Stimulated activated naive CD4-positive, alpha-beta T cell (primary cell): ENCODE measurements at regions not wholly inside any gene's neighbourhood (a gene's known extent, or its start where the extent isn't known, plus 50 kb on each side); places are given as distances from the start of the nearest gene placed in this dataset.

ENCODE experiments used
- DNase-seq, 6 experiments: peaks; one replicate each; lab custom pipeline; 2025; lab: John Stamatoyannopoulos, UW

DNA sequence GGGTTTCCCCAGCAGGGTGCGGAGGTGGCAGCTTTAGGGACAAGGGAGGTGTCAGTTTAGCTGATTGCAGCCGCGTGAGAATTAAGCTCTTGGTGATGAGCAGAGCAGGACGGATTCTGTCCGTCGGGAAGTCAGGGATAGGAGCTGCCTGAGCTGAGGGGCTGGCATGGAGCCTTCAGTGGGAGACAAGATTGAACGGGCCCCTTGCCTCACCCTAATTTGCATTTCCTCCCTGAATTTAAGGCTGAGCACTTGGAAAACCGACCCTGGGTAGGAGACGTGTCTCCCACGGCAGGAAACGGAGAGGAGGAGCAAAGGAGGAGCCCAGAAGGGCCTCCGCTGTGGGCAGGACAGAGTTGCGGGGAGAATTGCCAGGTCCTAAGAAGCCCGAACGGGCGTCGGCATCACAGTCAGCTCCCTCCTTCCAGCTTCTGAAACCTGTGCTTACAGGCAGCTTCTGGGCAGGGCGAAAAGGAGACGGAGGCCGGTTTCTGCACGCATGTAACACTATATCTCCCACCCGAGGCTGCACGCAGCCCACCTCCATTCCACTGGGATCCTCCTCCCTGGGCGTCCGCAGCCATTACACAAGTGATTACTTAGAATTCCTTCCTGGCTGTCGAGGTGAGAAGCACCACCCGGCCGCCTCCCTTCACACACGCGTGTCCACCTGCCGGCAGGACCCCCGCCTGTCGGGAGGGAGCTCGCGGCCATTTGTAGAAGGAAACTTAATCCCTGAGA lies 345.8 kb downstream of the BRD1 start:
- DNase-seq, result no peak

DNA sequence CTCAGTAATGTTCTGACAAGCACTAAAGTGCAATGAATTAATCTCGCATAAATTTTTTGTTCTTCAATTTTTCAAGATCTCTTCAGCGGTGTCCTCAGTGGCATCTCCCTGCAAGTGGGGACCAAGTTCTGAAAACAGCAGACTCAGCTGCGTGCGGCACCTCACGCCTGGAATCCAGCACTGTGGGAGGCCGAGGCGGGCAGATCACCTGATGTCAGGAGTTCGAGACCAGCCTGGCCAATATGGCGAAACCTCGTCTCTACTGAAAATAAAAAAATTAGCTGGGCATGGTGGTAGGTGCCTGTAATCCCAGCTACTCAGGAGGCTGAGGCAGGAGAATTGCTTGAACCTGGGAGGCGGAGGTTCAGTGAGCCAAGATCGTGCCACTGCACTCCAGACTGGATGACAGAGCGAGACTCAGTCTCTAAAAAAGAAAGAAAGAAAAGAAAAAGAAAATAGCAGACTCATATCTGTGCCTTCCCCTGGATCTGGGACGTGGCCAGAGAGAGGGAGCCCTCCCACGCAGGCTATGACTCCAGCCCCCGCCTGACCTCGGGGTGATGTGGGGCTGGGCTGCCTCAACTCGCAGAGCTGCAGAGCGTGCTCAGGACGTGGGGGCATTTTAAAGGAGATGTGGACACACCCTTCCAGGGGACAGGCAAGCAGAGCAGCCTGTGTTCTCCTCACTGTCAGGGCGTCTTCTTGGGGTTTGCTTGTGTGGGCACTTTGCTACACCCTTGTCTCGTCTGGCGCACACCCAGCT lies 346.6 kb downstream of the BRD1 start:
- DNase-seq, result no peak

DNA sequence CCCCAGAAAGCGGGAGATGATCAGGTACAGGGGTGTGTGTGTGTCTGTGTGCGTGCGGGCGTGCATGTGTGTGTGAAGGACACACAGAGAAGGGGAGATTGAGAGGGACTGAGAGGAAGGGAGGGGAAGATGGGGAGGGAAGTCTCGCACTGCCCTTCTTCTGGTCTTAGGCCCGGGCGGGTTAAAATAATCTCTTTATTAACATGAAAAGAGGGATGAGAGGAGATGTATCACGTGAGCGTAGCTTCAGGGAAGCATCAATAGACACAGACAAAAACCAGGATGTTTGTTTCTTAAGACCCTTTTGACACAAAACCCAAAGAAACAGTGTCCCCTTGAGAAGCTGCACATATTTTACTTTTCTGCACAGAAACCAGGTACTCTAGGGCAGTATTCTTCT lies 347.3 kb downstream of the BRD1 start:
- no peak for DNase-seq

DNA sequence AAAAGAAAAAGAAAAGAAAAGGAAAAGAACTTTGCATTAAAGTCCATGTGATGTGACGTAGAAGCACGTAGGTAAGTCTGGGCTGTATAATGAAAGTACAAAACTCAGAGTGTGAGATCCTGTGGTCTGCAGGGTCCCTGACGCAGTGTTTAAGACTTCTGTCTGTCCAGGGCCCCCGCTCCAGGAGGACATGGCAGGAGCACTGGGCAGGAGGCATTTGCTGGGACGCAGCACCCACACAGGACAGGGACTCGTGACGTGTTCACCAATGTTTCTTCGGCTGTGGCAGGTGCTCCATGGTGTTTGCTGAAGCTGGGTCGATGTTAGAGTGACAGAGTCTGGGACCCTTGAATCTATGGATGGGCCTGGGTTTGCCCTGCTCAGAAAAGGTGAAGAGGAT lies 348.1 kb downstream of the BRD1 start:
- no peak for DNase-seq

DNA sequence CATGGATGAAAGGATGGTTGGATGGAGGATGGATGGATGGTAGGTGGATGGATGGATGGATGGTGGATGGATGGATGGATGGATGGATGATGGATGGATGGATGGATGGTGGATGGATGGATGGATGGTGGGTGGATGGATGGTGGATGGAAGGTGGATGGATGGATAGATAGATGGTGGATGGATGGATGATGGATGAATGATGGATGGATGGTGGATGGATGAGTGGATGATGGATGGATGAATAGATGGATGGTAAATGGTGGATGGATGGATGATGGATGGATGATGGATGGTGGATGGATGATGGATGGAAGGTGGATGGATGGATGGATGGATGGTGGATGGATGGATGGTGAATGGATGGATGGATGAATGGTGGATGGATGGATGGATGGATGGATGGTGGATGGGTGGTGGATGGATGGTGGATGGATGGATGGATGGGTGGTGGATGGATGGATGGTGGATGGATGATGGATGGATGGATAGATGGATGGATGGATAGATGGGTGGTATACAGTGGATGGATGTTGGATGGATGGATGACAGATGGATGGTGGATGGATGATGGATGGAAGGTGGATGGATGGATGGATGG lies 350.8 kb downstream of the BRD1 start:
- no peak for DNase-seq

DNA sequence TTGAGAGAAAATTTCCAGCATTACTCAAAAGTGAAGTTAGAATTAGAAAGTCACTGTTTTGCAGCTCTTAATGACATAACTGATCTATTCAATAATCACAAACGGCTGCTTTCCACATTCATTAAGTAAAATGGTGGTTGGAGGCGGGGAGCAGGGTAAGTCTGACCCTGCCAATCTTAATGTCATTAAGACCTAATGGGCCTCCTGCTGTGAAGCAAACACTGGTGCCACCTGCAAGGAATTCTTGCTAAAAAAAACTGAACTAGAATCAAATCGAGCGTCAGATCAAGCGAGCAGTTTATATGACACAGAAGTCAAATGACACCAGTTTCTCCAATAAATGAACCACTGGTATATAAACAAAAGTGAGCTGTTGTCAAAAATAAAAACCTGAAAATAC lies 351.5 kb downstream of the BRD1 start:
- DNase-seq, result no peak

DNA sequence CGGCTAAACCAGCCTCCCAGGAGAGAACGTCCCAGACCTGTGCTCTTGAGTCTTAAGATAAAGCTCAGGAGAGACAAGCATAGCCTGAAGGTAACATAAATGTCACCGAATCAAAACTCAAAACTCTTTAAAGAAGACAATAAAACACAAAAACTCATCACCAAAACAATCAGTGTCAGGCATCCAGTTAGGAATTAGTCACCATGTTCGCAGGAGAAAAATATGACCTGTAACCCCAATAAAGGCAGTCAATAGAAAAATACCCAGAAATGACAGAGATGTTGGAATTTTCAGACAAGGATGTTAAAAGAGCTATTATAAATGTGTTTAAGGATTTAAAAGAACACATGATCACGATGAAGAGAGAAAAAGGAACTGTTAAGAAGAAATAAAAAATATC lies 352.4 kb downstream of the BRD1 start:
- DNase-seq, result no peak

DNA sequence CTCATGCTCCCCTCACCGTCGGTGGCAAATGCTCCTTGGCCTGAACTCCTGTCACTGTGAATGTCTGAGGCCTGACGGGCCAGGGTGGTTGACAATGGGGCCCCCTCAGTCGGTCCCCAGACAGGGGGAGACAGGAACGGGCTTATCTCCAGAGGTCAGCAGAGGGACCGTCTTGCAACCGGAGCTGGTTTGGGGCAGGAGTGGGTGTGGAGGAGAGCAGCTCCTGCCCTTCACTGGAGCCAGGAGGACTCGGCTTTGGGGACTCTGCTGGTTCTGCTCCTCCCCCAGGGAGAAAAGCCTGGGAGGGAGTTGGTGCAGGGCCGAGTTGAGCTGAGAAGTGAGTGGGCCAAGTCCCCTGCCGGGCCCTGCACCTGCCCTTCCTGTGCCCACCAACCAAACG lies 354.4 kb downstream of the BRD1 start:
- no peak for DNase-seq

DNA sequence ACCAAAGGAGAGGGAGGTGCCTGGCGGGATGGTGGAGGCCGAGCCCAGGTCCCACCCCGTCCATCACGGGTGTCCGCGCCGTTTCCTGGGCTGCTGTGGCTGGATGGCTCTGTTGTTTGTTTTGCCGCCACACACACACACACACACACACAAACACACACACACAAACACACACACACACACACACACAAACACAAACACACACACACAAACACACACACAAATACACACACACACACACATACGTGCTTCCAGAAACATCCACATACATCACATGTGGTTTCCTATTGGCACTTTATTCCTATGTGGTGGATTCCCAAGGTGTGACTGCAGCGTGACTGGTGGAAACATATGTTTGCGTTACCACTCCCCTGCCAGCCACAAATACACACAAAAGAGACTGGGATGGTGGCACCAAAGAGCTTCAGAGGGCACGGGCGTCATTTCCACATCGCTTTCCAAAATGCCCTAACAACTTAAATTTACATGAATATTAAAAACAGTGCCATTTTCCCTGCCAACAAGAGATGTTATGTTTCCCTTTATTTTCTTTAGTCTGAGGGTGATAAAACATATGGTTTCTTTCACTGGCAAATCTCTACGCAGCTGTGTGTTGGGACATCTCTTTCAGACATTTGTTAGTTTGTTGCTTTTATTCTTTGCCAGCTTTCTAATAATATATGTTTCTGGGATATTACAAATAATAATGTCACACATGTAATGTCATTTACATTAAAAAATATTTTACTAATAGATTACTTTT lies 356.8 kb downstream of the BRD1 start:
- DNase-seq, result no peak

DNA sequence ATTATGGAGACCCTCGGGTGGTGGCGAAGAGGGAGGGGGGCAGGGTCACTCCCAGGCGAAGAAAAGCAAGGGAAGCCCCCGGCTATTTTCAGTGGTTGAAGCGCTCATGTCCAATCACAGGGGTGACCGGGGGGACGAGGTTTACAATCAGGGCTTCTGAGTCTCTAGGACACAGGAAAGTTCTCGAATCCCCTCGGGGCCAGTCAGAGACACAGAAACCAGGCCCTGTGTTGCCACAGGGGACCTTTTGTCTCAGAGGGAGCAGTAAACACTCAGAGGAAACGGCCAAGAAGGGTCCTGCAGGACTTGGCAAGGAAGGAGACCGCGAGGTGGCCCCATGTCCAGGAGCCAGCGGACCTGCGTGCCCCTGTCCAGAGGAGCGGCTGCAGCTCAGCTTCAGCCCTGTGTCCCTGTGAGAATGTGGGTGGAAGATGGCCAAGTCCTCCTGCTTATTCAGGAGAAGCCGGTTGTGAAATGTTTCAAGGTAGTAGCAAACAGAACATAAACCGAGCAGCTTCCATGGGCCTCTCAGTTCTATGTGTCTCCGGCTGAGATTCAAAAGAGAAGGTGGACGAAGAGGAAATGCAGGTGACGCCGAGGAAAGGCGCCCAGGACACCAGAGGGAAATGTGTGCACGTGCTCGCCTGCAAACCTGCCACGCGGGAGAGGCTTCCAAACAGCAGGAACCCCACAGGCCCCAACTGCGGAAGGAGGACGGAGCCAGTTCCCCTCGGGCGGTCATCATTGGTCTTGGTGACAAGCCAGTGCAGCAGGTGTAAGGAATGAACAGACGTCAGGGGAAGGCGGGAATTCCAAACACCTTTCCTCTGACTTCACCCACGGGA lies 357.6 kb downstream of the BRD1 start:
- no peak for DNase-seq

DNA sequence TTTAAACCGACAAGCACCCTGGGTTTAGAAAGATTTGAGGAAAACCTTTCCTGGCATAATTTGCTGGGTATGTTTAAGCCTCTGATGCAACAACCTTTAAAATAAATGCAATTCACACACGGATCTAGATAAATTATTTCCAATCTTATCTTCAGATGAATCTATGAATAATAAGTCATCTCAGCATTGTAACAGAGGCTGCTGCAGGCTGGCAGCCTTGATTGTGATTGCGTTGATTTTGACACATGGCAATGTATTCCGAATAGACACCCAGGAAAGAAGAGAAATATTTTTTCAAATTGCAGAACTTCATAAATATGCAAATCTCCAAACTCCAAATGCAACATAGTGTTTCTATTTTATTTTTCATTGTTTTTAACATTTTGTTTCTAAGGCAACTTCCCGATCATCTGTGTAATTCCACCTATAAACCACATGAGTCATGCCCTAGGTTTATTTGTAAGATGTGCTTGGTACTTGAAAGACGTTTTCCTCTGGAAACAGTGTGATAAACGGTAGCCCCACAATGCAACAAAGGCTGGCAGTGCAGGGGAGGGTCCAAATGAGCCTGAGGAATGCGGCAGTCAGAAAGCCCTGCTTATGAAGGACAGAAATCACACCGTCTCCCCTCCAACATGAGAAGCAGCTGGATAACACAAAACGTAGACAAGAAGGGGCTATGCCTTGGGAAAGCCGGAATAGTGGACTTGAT lies 359.0 kb downstream of the BRD1 start:
- DNase-seq, result no peak

DNA sequence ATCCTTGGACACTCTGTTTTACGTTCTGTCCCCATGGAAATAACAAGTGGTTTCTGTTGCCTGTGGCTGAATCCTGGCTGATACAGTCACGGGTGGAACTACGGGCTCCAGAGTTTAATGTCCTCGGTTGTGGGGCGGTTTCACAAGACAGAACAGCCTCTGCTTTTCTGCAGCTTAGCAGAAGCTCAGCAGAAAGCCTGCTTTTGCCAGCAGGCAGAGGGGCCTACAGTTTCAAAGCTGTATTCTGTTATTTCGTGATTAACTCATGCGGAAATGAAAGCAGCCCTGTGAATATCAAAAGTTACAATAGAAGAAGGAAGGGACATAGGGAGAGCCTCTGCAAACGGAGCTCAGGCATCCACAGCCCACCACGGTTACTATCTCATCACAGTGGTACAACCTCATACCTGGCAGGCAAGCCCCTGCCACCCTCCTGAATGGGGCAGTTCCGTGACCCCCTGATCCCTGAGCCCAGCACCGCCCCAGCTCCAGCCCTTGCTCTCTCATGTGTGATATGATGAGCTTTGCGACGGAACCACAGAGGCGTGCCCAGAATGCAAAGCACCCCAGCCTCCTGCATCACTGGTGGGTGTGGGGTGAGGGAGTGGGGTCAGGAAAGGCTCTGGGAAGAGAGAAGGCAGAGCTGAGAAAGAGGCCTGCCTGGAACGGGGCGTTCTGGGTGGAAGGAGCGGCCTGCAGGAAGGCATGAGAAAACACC lies 360.6 kb downstream of the BRD1 start:
- DNase-seq, result no peak

DNA sequence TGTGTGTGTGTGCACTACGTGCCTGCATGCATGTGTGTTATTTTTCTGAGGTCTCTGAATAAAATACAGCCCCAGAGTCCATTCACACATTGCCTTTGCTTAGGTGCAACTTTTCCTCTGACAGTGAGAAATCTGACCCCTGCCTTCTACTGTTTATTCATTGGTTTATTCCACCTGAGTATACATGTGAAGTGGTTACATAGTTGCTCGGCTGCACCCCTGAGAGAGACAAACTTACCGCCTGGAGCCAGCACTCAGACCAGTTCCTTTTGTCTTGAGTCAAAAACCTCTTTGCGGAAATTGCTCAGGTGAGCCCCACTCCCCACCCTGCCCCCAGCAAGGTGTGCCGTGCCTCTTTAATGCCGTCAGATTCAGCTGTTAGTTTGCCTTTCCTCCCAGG lies 363.6 kb downstream of the BRD1 start:
- no peak for DNase-seq

DNA sequence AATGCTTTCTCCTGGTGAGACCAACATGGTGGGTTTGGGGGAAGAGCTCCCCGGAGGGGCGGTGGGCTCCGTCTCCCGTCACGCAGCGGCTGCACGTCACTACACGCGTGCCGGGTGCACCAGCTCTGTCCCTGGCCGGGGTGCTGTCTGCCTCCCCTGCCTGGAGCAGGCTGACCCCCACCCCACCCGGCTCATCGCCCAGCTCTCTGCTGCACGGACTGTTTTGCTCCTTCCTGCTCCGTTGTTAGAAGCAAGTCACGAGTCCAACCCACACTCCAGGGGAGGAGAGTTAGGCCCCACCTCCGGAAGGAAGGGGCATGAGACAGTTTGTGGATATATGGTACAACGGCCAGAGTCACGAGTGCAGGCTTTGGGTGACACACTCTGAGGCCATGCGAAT lies 364.9 kb downstream of the BRD1 start:
- DNase-seq, result no peak

DNA sequence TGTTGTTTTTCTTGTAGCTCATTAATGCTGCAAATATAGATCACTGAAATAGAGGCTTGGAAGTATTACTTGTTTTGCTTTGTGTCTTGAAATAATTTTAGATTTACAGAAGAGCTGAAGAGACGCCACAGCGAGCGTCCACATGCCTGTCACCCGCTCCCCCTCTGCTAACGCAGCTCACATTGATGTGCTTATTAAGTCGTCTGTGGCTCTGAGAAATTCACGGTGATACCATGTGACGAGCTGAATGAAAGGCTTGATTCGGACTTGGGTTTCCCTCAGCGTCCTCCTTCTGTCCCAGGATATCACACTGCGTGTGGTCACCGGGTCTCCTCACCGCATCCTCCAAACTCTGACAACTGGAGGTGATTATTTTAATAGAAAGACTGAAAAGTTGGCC lies 365.4 kb downstream of the BRD1 start:
- DNase-seq, result no peak

DNA sequence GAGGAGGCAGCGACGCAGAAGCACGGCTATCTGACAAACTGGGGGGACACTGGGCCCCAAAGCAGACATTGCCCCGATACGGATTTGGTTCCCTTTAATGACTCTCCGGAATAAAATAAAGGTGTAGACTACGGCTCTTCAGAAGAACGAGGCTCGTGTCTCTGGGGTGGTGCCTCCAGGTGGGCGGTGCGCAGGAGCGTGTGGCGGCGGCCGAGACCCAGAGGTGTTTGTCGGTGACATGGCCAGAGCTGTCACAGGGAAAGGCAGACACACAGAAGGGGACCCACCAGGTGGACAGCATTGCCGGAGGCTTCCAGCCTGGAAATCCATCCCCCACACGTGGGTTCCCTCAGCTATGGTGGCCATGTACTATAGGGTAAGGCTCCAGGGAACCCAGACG lies 366.0 kb downstream of the BRD1 start:
- no peak for DNase-seq

DNA sequence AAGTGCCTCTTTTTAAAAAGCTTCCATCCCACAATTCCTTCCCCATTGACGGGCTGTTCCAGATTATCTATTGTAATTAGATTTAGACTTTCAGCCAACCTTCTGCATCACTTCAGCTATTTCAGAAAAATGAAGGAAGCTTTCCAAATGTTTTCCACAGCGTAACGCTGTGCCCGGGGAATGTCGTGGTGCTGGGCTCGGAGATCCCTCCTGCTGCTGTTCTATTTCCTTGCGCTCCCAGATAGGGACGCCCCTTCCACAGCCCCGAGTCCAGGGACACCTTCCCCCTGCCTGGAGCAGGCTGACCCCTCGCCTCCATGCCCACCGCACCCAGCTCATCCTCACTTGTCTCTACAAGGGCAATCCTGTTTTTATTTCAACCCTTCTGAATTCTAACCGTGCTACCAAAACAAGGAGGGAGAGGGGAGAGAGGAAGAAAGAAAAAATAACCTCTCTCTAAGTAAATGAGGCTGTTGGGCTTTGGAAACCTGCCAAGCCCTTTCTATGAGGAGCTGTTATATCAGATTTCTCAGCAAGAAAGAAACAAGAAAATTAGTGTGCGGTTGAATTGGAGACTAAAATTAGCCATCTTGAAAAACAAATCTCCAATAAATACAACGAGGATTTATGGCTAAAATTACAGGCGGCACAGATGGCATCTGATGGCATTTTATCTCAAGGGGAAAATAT lies 366.9 kb downstream of the BRD1 start:
- DNase-seq, result no peak

DNA sequence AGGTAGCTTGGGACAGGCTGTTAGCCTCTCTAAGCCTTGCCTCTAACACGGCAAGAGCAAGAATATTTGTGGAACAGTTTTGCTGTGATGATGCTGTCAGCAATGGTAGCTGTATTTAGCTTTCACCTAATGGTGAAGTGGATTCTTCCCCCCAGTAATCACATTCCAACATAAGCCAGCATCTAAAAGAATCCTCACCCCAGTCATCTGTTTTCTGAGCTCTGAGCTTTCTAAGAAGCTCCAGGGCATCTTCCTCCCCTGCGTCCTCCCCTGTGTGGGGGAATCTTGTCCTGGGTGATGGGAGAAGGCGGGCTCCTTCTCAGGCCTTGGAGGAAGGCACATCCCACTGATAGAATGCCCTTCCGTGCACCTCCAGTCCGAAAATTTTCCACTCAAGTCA lies 367.6 kb downstream of the BRD1 start:
- DNase-seq, result no peak

DNA sequence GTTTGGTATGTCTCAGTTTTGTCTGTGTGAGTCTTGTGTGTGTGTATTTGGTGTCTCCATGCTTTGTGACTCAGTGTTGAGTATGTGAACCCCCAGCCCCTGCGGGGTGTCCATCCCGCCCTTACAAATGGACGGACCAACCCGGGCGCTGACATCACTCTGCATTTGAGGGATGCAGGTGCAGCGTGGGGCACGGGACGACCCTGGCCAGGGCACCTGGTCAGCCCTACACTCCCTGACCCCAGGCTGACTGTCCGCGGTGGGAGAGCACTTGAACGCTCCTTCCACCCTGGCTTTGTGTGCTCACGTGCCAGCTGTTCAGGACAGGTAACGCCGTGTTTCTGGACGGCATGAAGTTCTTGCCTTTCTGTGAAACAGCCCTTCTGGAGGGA lies 369.0 kb downstream of the BRD1 start:
- DNase-seq, result no peak
